NCI-H1048 (cell line): ENCODE measurements at regions not wholly inside any gene's neighbourhood (a gene's known extent, or its start where the extent isn't known, plus 50 kb on each side); places are given as distances from the start of the nearest gene placed in this dataset.
"Not testable (repeated sequence)": the region's sequence is repeated elsewhere in the genome, so short reads cannot be mapped to it uniquely, and the experiment has no call there.

Experiments used
- DNase-seq: peaks from one replicate; lab custom pipeline; 2025; lab: John Stamatoyannopoulos, UW

- DNase-seq, result no peak
Observed at GRCh38 chr6:152811785-152812184, 61.2 kb downstream of the VIP start.

- no peak for DNase-seq
Observed at GRCh38 chr6:152815230-152815872, 64.8 kb downstream of the VIP start.

- DNase-seq, result no peak
Observed at GRCh38 chr6:152816055-152816454, 65.5 kb downstream of the VIP start.

- DNase-seq, result no peak
Observed at GRCh38 chr6:152821525-152821924, 70.9 kb downstream of the VIP start.

GRCh38 chr6:152824666-152825065, 74.1 kb downstream of the VIP start:
- DNase-seq, result no peak

- no peak for DNase-seq
Observed at GRCh38 chr6:152828431-152828830, 77.8 kb downstream of the VIP start.

GRCh38 chr6:152834366-152834765, 83.8 kb downstream of the VIP start:
- not testable (repeated sequence) for DNase-seq

- DNase-seq, result no peak
Observed at GRCh38 chr6:152836523-152836922, 85.9 kb downstream of the VIP start.

GRCh38 chr6:152845421-152845820, 94.8 kb downstream of the VIP start:
- DNase-seq, result no peak

- DNase-seq, result no peak
Observed at GRCh38 chr6:152846825-152847224, 96.2 kb downstream of the VIP start.

GRCh38 chr6:152848919-152849318, 98.3 kb downstream of the VIP start:
- no peak for DNase-seq

GRCh38 chr6:152854086-152854795, 103.6 kb downstream of the VIP start:
- DNase-seq, result no peak

GRCh38 chr6:152858141-152858540, 107.5 kb downstream of the VIP start:
- no peak for DNase-seq

- no peak for DNase-seq
Observed at GRCh38 chr6:152859225-152859624, 108.6 kb downstream of the VIP start.

- DNase-seq, result peak; percentile 36
Observed at GRCh38 chr6:152863618-152864326, 113.2 kb downstream of the VIP start.

- DNase-seq, result no peak
Observed at GRCh38 chr6:152874267-152874666, 108.6 kb downstream of the FBXO5 start.

GRCh38 chr6:152874846-152875568, 107.8 kb downstream of the FBXO5 start:
- DNase-seq, result no peak

GRCh38 chr6:152879681-152880080, 103.2 kb downstream of the FBXO5 start:
- DNase-seq, result no peak

GRCh38 chr6:152893187-152893586, 89.7 kb downstream of the FBXO5 start:
- DNase-seq, result no peak

GRCh38 chr6:152896923-152897322, 85.9 kb downstream of the FBXO5 start:
- DNase-seq, result no peak

- peak; percentile 22 for DNase-seq
Observed at GRCh38 chr6:152897807-152898399, 84.9 kb downstream of the FBXO5 start.

GRCh38 chr6:152904678-152905077, 78.2 kb downstream of the FBXO5 start:
- DNase-seq, result no peak
